ENCODE measurements at regions not wholly inside any gene's neighbourhood (a gene's known extent, or its start where the extent isn't known, plus 50 kb on each side); places are given as distances from the start of the nearest gene placed in this dataset.

DNA sequence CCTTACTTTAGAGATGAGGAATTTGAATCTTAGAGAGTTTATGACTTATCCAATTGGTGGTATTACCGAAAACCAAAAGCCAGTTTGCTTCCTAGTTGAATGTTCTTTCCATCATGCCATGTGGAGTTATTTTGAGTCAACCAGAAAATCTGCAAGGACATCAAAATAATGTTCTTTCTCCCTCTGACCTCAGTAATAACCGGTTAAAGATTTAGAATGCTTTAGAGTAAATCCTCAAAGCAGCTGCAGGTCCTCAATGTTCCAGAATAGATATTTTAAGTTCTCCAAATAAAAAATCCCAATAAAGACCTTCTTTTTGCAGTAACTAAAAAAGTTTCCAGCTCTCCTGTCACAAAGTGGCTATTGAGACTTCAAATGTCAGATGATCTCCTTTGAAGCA, 396.6 kb downstream of the ADAMTS20 start:
- TF ChIP-seq EZH2 (IDR thresholded peaks at IDR 0.05; ENCODE audit: low read length, missing control alignments) (no peak), CTCF (conservative IDR thresholded peaks at IDR 0.05 in 1 of 2, IDR thresholded peaks at IDR 0.05 in 1 of 2; ENCODE audit: low read depth in 1 of 2, low read length in 2 of 2) (no peak)
- H3K4me2 ChIP-seq (ENCODE audit: extremely low read depth, insufficient read depth, low read length), result no peak overlapping the region
- no peaks in the 10 kb centered on the region for H3K36me3 ChIP-seq (ENCODE audit: control insufficient read depth, insufficient read depth, low read length)
- H3K4me3 ChIP-seq (replicated peaks in 1 of 4; ENCODE audit: control extremely low read depth in 1 of 4, insufficient read depth in 1 of 4, low read depth in 3 of 4, low read length in 4 of 4), result no peak overlapping the region
- H3K9me3 ChIP-seq (ENCODE audit: control insufficient read depth, insufficient read depth, low read depth, low read length), result no peaks in the 10 kb centered on the region
- no peaks in the 10 kb centered on the region for H4K20me1 ChIP-seq (ENCODE audit: control insufficient read depth, extremely low read depth, insufficient read depth, low read length)
- H2AFZ ChIP-seq (ENCODE audit: low read length), result no peak overlapping the region
- no peak for DNase-seq (ENCODE audit: low read depth in 2 of 2)
- no peak overlapping the region for H3K27ac ChIP-seq (ENCODE audit: insufficient read depth, low read length)
- no peaks in the 10 kb centered on the region for H3K27me3 ChIP-seq (ENCODE audit: control insufficient read depth, insufficient read depth, low read length)
- H3K9ac ChIP-seq (ENCODE audit: insufficient read depth, low read length), result no peak overlapping the region
- no peaks in the 10 kb centered on the region for H3K79me2 ChIP-seq (ENCODE audit: control insufficient read depth, insufficient read depth, low read length)
- no peaks in the 10 kb centered on the region for H3K4me1 ChIP-seq (ENCODE audit: control insufficient read depth, extremely low read depth, insufficient read depth, low read length)

GRCh38 chr12:43154498-43155045, 397.4 kb downstream of the ADAMTS20 start:
- no peaks in the 10 kb centered on the region for H3K79me2 ChIP-seq (ENCODE audit: control insufficient read depth, insufficient read depth, low read length)
- H3K4me3 ChIP-seq (replicated peaks in 1 of 4; ENCODE audit: control extremely low read depth in 1 of 4, insufficient read depth in 1 of 4, low read depth in 3 of 4, low read length in 4 of 4), result no peak overlapping the region
- no peak for DNase-seq (ENCODE audit: low read depth in 2 of 2)
- no peak overlapping the region for H3K9ac ChIP-seq (ENCODE audit: insufficient read depth, low read length)
- H4K20me1 ChIP-seq (ENCODE audit: control insufficient read depth, extremely low read depth, insufficient read depth, low read length), result no peaks in the 10 kb centered on the region
- no peaks in the 10 kb centered on the region for H3K27me3 ChIP-seq (ENCODE audit: control insufficient read depth, insufficient read depth, low read length)
- H2AFZ ChIP-seq (ENCODE audit: low read length), result no peak overlapping the region
- no peak overlapping the region for H3K4me2 ChIP-seq (ENCODE audit: extremely low read depth, insufficient read depth, low read length)
- H3K36me3 ChIP-seq (ENCODE audit: control insufficient read depth, insufficient read depth, low read length), result no peaks in the 10 kb centered on the region
- H3K9me3 ChIP-seq (ENCODE audit: control insufficient read depth, insufficient read depth, low read depth, low read length), result no peaks in the 10 kb centered on the region
- H3K4me1 ChIP-seq (ENCODE audit: control insufficient read depth, extremely low read depth, insufficient read depth, low read length), result no peaks in the 10 kb centered on the region
- TF ChIP-seq EZH2 (IDR thresholded peaks at IDR 0.05; ENCODE audit: low read length, missing control alignments) (no peak), CTCF (conservative IDR thresholded peaks at IDR 0.05 in 1 of 2, IDR thresholded peaks at IDR 0.05 in 1 of 2; ENCODE audit: low read depth in 1 of 2, low read length in 2 of 2) (no peak)
- no peak overlapping the region for H3K27ac ChIP-seq (ENCODE audit: insufficient read depth, low read length)

DNA sequence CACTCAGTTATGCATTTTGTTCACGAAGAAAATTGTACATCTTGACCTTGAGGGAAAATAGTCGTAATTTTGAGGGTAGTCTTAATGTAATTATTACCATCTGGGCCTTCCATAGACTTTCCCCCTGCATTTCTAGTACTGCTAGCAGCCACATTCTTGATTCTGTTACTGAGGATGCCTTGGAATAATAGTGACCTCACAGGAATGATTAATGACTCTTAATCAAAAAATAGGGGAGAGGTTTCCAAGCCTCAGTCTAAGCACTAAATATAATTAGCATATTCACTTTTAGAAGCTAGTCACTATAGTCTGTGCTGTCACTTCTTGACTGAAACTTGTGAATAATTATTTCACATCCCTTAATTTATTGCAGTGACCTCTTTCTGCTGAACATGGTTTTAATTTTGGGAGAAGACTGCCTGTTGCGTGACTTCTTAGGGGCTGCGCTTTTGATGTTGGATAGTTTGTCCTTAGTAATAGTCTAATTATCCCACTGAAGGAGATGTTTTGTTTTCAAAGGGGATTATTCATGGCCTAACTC, 400.5 kb downstream of the ADAMTS20 start:
- no peak overlapping the region for H3K4me3 ChIP-seq (replicated peaks in 1 of 4; ENCODE audit: control extremely low read depth in 1 of 4, insufficient read depth in 1 of 4, low read depth in 3 of 4, low read length in 4 of 4)
- H3K9me3 ChIP-seq (ENCODE audit: control insufficient read depth, insufficient read depth, low read depth, low read length), result no peaks in the 10 kb centered on the region
- H3K4me2 ChIP-seq (ENCODE audit: extremely low read depth, insufficient read depth, low read length), result no peak overlapping the region
- H3K27ac ChIP-seq (ENCODE audit: insufficient read depth, low read length), result no peak overlapping the region
- no peaks in the 10 kb centered on the region for H3K79me2 ChIP-seq (ENCODE audit: control insufficient read depth, insufficient read depth, low read length)
- H3K36me3 ChIP-seq (ENCODE audit: control insufficient read depth, insufficient read depth, low read length), result no peaks in the 10 kb centered on the region
- peak in 1 of 2 donors; percentile 81 for DNase-seq (ENCODE audit: low read depth in 2 of 2)
- no peaks in the 10 kb centered on the region for H3K4me1 ChIP-seq (ENCODE audit: control insufficient read depth, extremely low read depth, insufficient read depth, low read length)
- H4K20me1 ChIP-seq (ENCODE audit: control insufficient read depth, extremely low read depth, insufficient read depth, low read length), result no peaks in the 10 kb centered on the region
- no peak overlapping the region for H3K9ac ChIP-seq (ENCODE audit: insufficient read depth, low read length)
- H3K27me3 ChIP-seq (ENCODE audit: control insufficient read depth, insufficient read depth, low read length), result no peaks in the 10 kb centered on the region
- TF ChIP-seq CTCF (conservative IDR thresholded peaks at IDR 0.05 in 1 of 2, IDR thresholded peaks at IDR 0.05 in 1 of 2; ENCODE audit: low read depth in 1 of 2, low read length in 2 of 2) (no peak), EZH2 (IDR thresholded peaks at IDR 0.05; ENCODE audit: low read length, missing control alignments) (no peak)
- H2AFZ ChIP-seq (ENCODE audit: low read length), result no peak overlapping the region

Measured in fibroblast of lung (primary cell).